Endothelial cell (in vitro differentiated cells): ENCODE measurements at regions not wholly inside any gene's neighbourhood (a gene's known extent, or its start where the extent isn't known, plus 50 kb on each side); places are given as distances from the start of the nearest gene placed in this dataset.
"Not testable (repeated sequence)": the region's sequence is repeated elsewhere in the genome, so short reads cannot be mapped to it uniquely, and the experiment has no call there.

Experiments used
- DNase-seq: peaks from one replicate; pipeline ENCODE4 v3.0.0; 2021; ENCODE audit warnings: low spot score
- H3K27ac Mint-ChIP-seq: one replicate; pipeline ENCODE4 v1.8.0; 2021; ENCODE audit warnings: mixed read lengths, inconsistent platforms; ENCODE audit not compliant: unreplicated experiment
- H3K27me3 Mint-ChIP-seq: one replicate; pipeline ENCODE4 v1.8.0; 2021; ENCODE audit warnings: mild to moderate bottlenecking, moderate library complexity, mixed read lengths, inconsistent platforms; ENCODE audit not compliant: unreplicated experiment
- H3K36me3 Mint-ChIP-seq: one replicate; pipeline ENCODE4 v1.8.0; 2021; ENCODE audit warnings: mild to moderate bottlenecking, low read depth, mixed read lengths, inconsistent platforms; ENCODE audit not compliant: unreplicated experiment
- H3K4me1 Mint-ChIP-seq: one replicate; pipeline ENCODE4 v1.8.0; 2021; ENCODE audit warnings: mild to moderate bottlenecking, mixed read lengths, inconsistent platforms; ENCODE audit not compliant: unreplicated experiment
- H3K4me3 Mint-ChIP-seq: one replicate; pipeline ENCODE4 v1.8.0; 2021; ENCODE audit warnings: mild to moderate bottlenecking, mixed read lengths, inconsistent platforms; ENCODE audit not compliant: unreplicated experiment
- H3K9me3 Mint-ChIP-seq: one replicate; pipeline ENCODE4 v1.8.0; 2021; ENCODE audit warnings: mixed read lengths, inconsistent platforms; ENCODE audit not compliant: unreplicated experiment
- CTCF ChIP-seq: fragments of 200-600 bp; sonication (generic); IDR thresholded peaks from one replicate; pipeline ENCODE4 v1.5.0; 2021; ENCODE audit warnings: antibody characterized with exemption; ENCODE audit not compliant: unreplicated experiment

GRCh38 chr13:22789916-22790315 is 390.9 kb upstream of the SGCG start:
- Mint-ChIP-seq H3K36me3 (no peaks in the 10 kb centered on the region), H3K4me3 (no peak overlapping the region), H3K9me3 (no peaks in the 10 kb centered on the region)

GRCh38 chr13:22793598-22794134 is 387.1 kb upstream of the SGCG start:
- no peak overlapping the region for H3K27ac Mint-ChIP-seq
- peaks cover 2% of the 10 kb centered on the region for H3K4me1 Mint-ChIP-seq
- no peak overlapping the region for H3K4me3 Mint-ChIP-seq
- H3K9me3 Mint-ChIP-seq = no peaks in the 10 kb centered on the region
- H3K36me3 Mint-ChIP-seq = no peaks in the 10 kb centered on the region
- peaks cover 1% of the 10 kb centered on the region for H3K27me3 Mint-ChIP-seq
- TF ChIP-seq CTCF = no peak
- DNase-seq = no peak

More at GRCh38 chr13:22789916-22790315, 390.9 kb upstream of the SGCG start:
- TF ChIP-seq CTCF = no peak
- Mint-ChIP-seq H3K27ac (no peak overlapping the region), H3K4me1 (peaks cover 2% of the 10 kb centered on the region), H3K27me3 (peaks cover 1% of the 10 kb centered on the region)
- DNase-seq = no peak

- H3K27ac Mint-ChIP-seq = no peak overlapping the region
- no peaks in the 10 kb centered on the region for H3K36me3 Mint-ChIP-seq
- peaks cover 4% of the 10 kb centered on the region for H3K4me1 Mint-ChIP-seq
Measured at GRCh38 chr13:22800526-22801401, 380.0 kb upstream of the SGCG start.

GRCh38 chr13:22801402-22802003 is 379.3 kb upstream of the SGCG start:
- no peaks in the 10 kb centered on the region for H3K9me3 Mint-ChIP-seq
- H3K36me3 Mint-ChIP-seq = no peaks in the 10 kb centered on the region
- TF ChIP-seq CTCF = peak; percentile 18
- H3K4me1 Mint-ChIP-seq = peaks cover 4% of the 10 kb centered on the region
- no peak overlapping the region for H3K4me3 Mint-ChIP-seq
- H3K27ac Mint-ChIP-seq = no peak overlapping the region
- no peaks in the 10 kb centered on the region for H3K27me3 Mint-ChIP-seq
- no peak for DNase-seq

More at GRCh38 chr13:22800526-22801401, 380.0 kb upstream of the SGCG start:
- no peaks in the 10 kb centered on the region for H3K9me3 Mint-ChIP-seq
- DNase-seq = no peak
- H3K27me3 Mint-ChIP-seq = no peaks in the 10 kb centered on the region
- H3K4me3 Mint-ChIP-seq = no peak overlapping the region
- TF ChIP-seq CTCF = no peak

- Mint-ChIP-seq H3K27me3 (no peaks in the 10 kb centered on the region), H3K4me1 (peaks cover 37% of the 10 kb centered on the region), H3K4me3 (no peak overlapping the region), H3K9me3 (no peaks in the 10 kb centered on the region), H3K36me3 (no peaks in the 10 kb centered on the region), H3K27ac (peak overlapping the region; percentile 85)
- DNase-seq = no peak
- no peak for TF ChIP-seq CTCF
Measured at GRCh38 chr13:22812793-22813192, 368.0 kb upstream of the SGCG start.

- not testable (repeated sequence) for H3K9me3 Mint-ChIP-seq, H3K27me3 Mint-ChIP-seq, H3K36me3 Mint-ChIP-seq
- peaks cover 37% of the 10 kb centered on the region for H3K4me1 Mint-ChIP-seq
- peak overlapping the region; percentile 85 for H3K27ac Mint-ChIP-seq
- peak; percentile 14 for DNase-seq
- H3K4me3 Mint-ChIP-seq = peak overlapping the region; percentile 52
Measured at GRCh38 chr13:22813531-22814377, 367.0 kb upstream of the SGCG start.
